ENCODE measurements at regions not wholly inside any gene's neighbourhood (a gene's known extent, or its start where the extent isn't known, plus 50 kb on each side); places are given as distances from the start of the nearest gene placed in this dataset.

- DNase-seq (ENCODE audit: low read depth, low spot score) (no peak), ATAC-seq (no peak)
- Histone ChIP-seq H3K79me2 (ENCODE audit: insufficient read depth, low read length) (no peaks in the 10 kb centered on the region), H2AFZ (ENCODE audit: low read depth, low read length, poor library complexity, severe bottlenecking) (no peak overlapping the region), H3K4me1 (ENCODE audit: control insufficient read depth in 1 of 2, insufficient read depth in 2 of 2, low read length in 2 of 2) (no peaks in the 10 kb centered on the region), H3K4me2 (ENCODE audit: low read length) (no peak overlapping the region), H3K9ac (ENCODE audit: low read length) (no peak overlapping the region), H3K27ac (ENCODE audit: low read depth, low read length) (no peak overlapping the region), H3K4me3 (replicated peaks in 1 of 2; ENCODE audit: low read depth in 1 of 2, low read length in 2 of 2) (no peak overlapping the region), H3K9me2 (ENCODE audit: insufficient read depth) (no peaks in the 10 kb centered on the region), H3K36me3 (ENCODE audit: control insufficient read depth in 1 of 2, insufficient read depth in 2 of 2, low read length in 2 of 2) (no peaks in the 10 kb centered on the region; a peak in 1 of 4 replicates), H4K20me1 (ENCODE audit: insufficient read depth) (no peaks in the 10 kb centered on the region), H3K9me3 (ENCODE audit: control insufficient read depth in 1 of 2, insufficient read depth in 1 of 2, low read depth in 1 of 2, low read length in 2 of 2) (peaks cover 5 to 15% of the 10 kb centered on the region in 2 experiments; a peak in 2 of 4 replicates), H3K27me3 (ENCODE audit: insufficient read depth, low read length) (no peaks in the 10 kb centered on the region)
- no peak for TF ChIP-seq YY1 (IDR thresholded peaks at IDR 0.05; ENCODE audit: extremely low read depth, insufficient replicate concordance, low read depth, low read length)
- TF ChIP-seq ZBTB33 (IDR thresholded peaks at IDR 0.05; ENCODE audit: extremely low read depth, insufficient replicate concordance, low read length) = no peak
- ChIA-PET CTCF (no interaction called here), RAD21 (ENCODE audit: low non-redundant PET in 1 of 2, low total read pairs in 2 of 2, uncharacterized antibody in 2 of 2, unreplicated experiment in 2 of 2) (no interaction called here), POLR2A (no interaction called here)
- no TSS peak for BruUV-seq (replicated peaks)
- intact Hi-C loops (cut with micrococcal nuclease) = no loop called here
These were observed 654.2 kb downstream of the NTRK3 start for GRCh38 chr15:87602371-87602770.

GRCh38 chr15:87599616-87600015, 656.9 kb downstream of the NTRK3 start:
- BruUV-seq (replicated peaks) = no TSS peak
- Histone ChIP-seq H4K20me1 (ENCODE audit: insufficient read depth) (no peaks in the 10 kb centered on the region), H3K4me1 (ENCODE audit: control insufficient read depth in 1 of 2, insufficient read depth in 2 of 2, low read length in 2 of 2) (no peaks in the 10 kb centered on the region), H3K4me2 (ENCODE audit: low read length) (no peak overlapping the region), H3K27me3 (ENCODE audit: insufficient read depth, low read length) (no peaks in the 10 kb centered on the region), H3K9me3 (ENCODE audit: control insufficient read depth in 1 of 2, insufficient read depth in 1 of 2, low read depth in 1 of 2, low read length in 2 of 2) (peaks cover 3 to 16% of the 10 kb centered on the region in 2 experiments; a peak in 2 of 4 replicates), H3K27ac (ENCODE audit: low read depth, low read length) (no peak overlapping the region), H3K36me3 (ENCODE audit: control insufficient read depth in 1 of 2, insufficient read depth in 2 of 2, low read length in 2 of 2) (no peaks in the 10 kb centered on the region; a peak in 1 of 4 replicates), H3K79me2 (ENCODE audit: insufficient read depth, low read length) (no peaks in the 10 kb centered on the region), H3K9me2 (ENCODE audit: insufficient read depth) (no peaks in the 10 kb centered on the region), H2AFZ (ENCODE audit: low read depth, low read length, poor library complexity, severe bottlenecking) (no peak overlapping the region), H3K4me3 (replicated peaks in 1 of 2; ENCODE audit: low read depth in 1 of 2, low read length in 2 of 2) (no peak overlapping the region), H3K9ac (ENCODE audit: low read length) (no peak overlapping the region)
- ChIA-PET POLR2A (no interaction called here), CTCF (no interaction called here), RAD21 (ENCODE audit: low non-redundant PET in 1 of 2, low total read pairs in 2 of 2, uncharacterized antibody in 2 of 2, unreplicated experiment in 2 of 2) (no interaction called here)
- ATAC-seq = no peak
- intact Hi-C loops (cut with micrococcal nuclease) = no loop called here
- no peak for DNase-seq (ENCODE audit: low read depth, low spot score)
- no peak for TF ChIP-seq SRF (IDR thresholded peaks at IDR 0.05; ENCODE audit: low read depth)
- no peak for TF ChIP-seq CTCF (IDR thresholded peaks at IDR 0.05 in 2 of 3, conservative IDR thresholded peaks at IDR 0.05 in 1 of 3; ENCODE audit: borderline replicate concordance in 1 of 3, insufficient read depth in 1 of 3, low read depth in 2 of 3, low read length in 2 of 3)
- TF ChIP-seq MAX (IDR thresholded peaks at IDR 0.05) = no peak
- TF ChIP-seq EZH2 (IDR thresholded peaks at IDR 0.05) = no peak
- TF ChIP-seq REST (IDR thresholded peaks at IDR 0.05; ENCODE audit: low read depth) = no peak
- no peak for TF ChIP-seq CBX3 (IDR thresholded peaks at IDR 0.05; ENCODE audit: low read depth)
- no peak for TF ChIP-seq SP1 (IDR thresholded peaks at IDR 0.05; ENCODE audit: low read depth)
- no peak for TF ChIP-seq FOSL1 (IDR thresholded peaks at IDR 0.05; ENCODE audit: low read depth)
- no peak for TF ChIP-seq CEBPB (IDR thresholded peaks at IDR 0.05; ENCODE audit: low read depth)
- TF ChIP-seq ZNF274 (IDR thresholded peaks at IDR 0.05; ENCODE audit: low read depth, low read length) = no peak
- no peak for TF ChIP-seq ATF3 (IDR thresholded peaks at IDR 0.05)
